GM12872 (cell line): ENCODE measurements at regions not wholly inside any gene's neighbourhood (a gene's known extent, or its start where the extent isn't known, plus 50 kb on each side); places are given as distances from the start of the nearest gene placed in this dataset.

Source experiments
- CTCF ChIP-seq: IDR thresholded peaks from 3 replicates; pipeline ENCODE4 v1.5.1; 2011; ENCODE audit warnings: low read depth, mild to moderate bottlenecking, low read length, moderate library complexity; ENCODE audit not compliant: insufficient read depth

DNA sequence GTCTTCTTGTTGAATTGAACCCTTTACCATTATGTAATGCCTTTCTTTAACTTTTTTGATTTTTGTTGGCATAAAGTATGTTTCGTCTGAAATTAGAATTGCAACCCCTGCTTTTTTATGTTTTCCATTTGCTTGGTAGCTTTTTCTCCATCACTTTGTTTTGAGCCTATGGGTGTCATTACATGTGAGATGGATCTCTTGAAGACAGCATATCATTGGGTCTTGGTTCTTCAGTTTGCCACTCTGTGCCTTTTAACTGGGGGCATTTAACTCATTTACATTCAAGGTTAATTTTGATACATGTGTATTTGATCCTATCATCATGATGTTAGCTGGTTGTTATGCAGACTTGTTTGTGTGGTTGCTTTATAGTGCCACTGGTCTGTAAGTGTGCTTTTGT lies 489.4 kb upstream of the TNP1 start:
- no peak for TF ChIP-seq CTCF

GRCh38 chr2:217340899-217341298 lies 481.0 kb upstream of the TNP1 start:
- TF ChIP-seq CTCF = no peak

DNA sequence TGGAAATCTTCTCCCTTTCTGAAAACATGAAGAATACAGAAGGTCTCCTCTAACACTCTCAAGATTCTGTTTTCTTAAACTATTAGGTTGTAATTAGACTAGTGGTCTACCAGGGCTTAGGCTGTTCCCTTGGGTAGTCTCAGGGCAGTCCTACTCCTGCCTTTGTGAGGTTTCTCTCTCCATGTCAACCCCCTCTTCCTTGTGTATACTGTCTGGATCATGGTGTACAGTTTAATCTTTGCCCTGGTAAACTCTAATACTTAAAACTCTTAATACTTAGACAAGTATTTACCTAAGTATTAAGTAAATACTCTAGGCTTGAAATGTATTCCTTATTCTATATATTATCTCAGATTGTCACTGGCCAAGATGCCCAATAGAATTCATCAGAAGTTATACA lies 480.3 kb upstream of the TNP1 start:
- no peak for TF ChIP-seq CTCF

GRCh38 chr2:217339753-217340152 lies 479.9 kb upstream of the TNP1 start:
- TF ChIP-seq CTCF = no peak

GRCh38 chr2:217338306-217338916 lies 478.5 kb upstream of the TNP1 start:
- TF ChIP-seq CTCF = no peak

DNA sequence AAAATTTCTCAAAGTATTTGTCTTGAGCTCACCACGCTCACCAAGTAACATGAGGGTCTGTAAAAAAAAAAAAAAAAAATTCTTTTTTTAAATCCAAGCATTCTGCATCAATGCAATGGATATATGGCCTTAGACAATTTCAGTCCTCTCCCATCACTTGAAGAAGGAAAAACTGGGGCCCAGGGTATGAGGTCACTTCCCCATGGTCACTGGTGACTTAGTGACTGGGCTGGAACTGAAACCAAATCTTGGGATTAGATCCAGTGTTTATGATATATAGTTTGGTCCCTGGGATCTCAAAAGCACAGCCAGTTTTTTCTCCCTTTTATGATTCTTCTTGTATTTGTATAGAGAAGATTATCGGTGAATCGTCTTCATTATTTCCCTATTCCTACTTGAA lies 477.9 kb upstream of the TNP1 start:
- no peak for TF ChIP-seq CTCF

- no peak for TF ChIP-seq CTCF
Measured at GRCh38 chr2:217336694-217337093, 476.8 kb upstream of the TNP1 start.
